Muscle layer of colon (tissue), 2 donors: ENCODE measurements at regions not wholly inside any gene's neighbourhood (a gene's known extent, or its start where the extent isn't known, plus 50 kb on each side); places are given as distances from the start of the nearest gene placed in this dataset.
A peak's percentile ranks its signal among the peaks of the same experiment; 100 is the strongest.
"Not testable (repeated sequence)": the region's sequence is repeated elsewhere in the genome, so short reads cannot be mapped to it uniquely, and the experiment has no call there.

ENCODE experiments used
- H3K27ac ChIP-seq: one replicate; pipeline ENCODE4 v1.7.0; 2013; ENCODE audit warnings: low read depth, mild to moderate bottlenecking, low read length, moderate library complexity
- H3K27me3 ChIP-seq, 2 donors: one replicate each; pipeline ENCODE4 v1.7.0; 2013; ENCODE audit warnings: low read length in 2 of 2, mild to moderate bottlenecking in 2 of 2; ENCODE audit not compliant: insufficient read depth in 2 of 2, control insufficient read depth in 1 of 2
- H3K36me3 ChIP-seq: one replicate; pipeline ENCODE4 v1.7.0; 2013; ENCODE audit warnings: mild to moderate bottlenecking, low read length; ENCODE audit not compliant: insufficient read depth
- H3K4me1 ChIP-seq: one replicate; pipeline ENCODE4 v1.7.0; 2013; ENCODE audit warnings: mild to moderate bottlenecking, low read length; ENCODE audit not compliant: insufficient read depth
- H3K4me3 ChIP-seq, 2 donors: one replicate each; pipeline ENCODE4 v1.7.0; 2013; ENCODE audit warnings: low read length in 2 of 2, low read depth in 1 of 2, mild to moderate bottlenecking in 1 of 2, moderate library complexity in 1 of 2
- H3K9ac ChIP-seq: one replicate; pipeline ENCODE4 v1.7.0; 2013; ENCODE audit warnings: low read length
- H3K9me3 ChIP-seq: one replicate; pipeline ENCODE4 v1.7.0; 2013; ENCODE audit warnings: mild to moderate bottlenecking, low read length
- donor health status: abdominal sarcoma.
- donor health status: Adenocarcinoma of cecum.

DNA sequence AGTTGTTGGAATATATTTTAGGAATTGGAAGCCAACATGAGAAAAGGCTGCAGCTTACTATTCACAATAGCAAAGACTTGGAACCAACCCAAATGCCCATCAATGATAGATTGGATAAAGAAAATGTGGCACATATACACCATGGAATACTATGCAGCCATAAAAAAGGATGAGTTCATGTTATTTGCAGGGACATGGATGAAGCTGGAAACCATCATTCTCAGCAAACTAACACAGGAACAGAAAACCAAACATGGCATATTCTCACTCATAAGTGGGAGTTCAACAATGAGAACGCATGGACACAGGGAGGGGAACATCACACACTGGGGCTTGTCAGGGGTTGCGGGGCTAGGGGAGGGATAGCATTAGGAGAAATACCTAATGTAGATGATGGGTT, 192.1 kb upstream of the ANK3 start:
- not testable (repeated sequence) for H3K4me1 ChIP-seq, H3K36me3 ChIP-seq, H3K4me3 ChIP-seq, H3K9ac ChIP-seq, H3K9me3 ChIP-seq, H3K27me3 ChIP-seq, H3K27ac ChIP-seq

DNA sequence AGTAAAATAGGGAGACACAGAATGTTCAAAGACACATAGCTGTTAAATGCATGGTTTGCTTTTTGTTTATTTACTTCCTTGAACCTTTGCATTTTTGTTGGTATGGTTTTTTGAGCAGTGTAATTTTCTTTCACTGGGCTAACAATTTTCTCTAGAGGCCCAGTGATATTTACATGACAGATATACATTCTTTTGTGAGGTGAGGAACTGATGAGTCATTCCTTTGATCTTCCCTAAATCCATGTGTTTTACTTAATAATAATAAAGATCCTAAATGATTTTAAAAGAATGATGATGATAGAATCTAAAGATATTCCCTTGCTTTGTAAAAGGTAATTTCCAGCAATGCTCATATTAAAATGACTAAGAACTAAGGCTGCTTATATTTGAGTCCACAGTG, 188.5 kb upstream of the ANK3 start:
- no peak overlapping the region for H3K4me3 ChIP-seq
- H3K36me3 ChIP-seq, result no peaks in the 10 kb centered on the region
- H3K4me1 ChIP-seq, result peaks cover 12% of the 10 kb centered on the region

DNA sequence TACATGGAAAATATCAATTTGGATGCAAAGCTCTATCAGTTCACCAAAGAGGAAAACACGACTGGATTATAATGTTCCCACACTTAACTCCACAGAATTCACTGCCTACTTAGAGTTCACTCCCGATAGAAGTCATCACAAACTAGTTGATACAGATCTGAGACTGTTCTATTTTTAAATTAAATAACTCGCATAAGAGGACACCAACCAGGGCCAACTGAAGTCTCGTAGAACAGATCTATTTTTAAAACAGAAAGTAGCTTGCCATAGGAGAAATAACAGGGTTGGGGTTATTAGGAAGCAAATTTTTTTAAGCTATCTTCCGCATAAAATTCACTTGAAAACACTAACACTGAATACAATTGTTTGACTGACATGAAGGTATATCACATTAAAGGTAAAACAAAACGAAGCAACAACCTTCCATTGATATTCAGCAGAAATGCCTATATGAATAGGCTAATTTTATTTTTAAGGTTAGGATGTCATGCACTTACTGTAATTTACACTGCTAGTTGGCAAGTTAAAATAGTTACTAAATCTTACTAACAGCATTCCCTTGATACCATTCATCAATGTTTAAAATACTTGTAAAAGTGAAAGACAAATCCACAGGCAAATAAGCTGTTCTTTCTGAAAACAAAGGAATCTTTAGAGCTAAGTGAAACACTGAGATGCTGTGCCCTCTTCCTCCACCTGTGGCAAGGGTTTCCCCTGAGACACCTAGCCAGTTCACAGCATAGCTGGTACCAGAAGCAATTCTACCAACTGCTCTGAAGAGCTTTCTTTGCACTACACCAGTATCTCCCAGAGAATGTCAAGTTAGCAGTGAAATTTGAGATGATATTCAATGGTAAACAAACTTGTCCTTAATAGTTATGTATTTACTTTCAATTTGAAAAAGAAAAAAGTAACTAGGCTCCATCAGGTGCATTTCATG, 186.7 kb upstream of the ANK3 start:
- Histone ChIP-seq H3K27me3 (no peaks in the 10 kb centered on the region), H3K9me3 (no peaks in the 10 kb centered on the region), H3K9ac (no peak overlapping the region), H3K4me1 (peaks cover 16% of the 10 kb centered on the region), H3K36me3 (no peaks in the 10 kb centered on the region), H3K27ac (no peak overlapping the region), H3K4me3 (peak overlapping the region in 1 of 2 donors; percentile 42)

More for the DNA sequence above, 188.5 kb upstream of the ANK3 start:
- no peaks in the 10 kb centered on the region for H3K27me3 ChIP-seq
- no peaks in the 10 kb centered on the region for H3K9me3 ChIP-seq
- no peak overlapping the region for H3K9ac ChIP-seq
- no peak overlapping the region for H3K27ac ChIP-seq

DNA sequence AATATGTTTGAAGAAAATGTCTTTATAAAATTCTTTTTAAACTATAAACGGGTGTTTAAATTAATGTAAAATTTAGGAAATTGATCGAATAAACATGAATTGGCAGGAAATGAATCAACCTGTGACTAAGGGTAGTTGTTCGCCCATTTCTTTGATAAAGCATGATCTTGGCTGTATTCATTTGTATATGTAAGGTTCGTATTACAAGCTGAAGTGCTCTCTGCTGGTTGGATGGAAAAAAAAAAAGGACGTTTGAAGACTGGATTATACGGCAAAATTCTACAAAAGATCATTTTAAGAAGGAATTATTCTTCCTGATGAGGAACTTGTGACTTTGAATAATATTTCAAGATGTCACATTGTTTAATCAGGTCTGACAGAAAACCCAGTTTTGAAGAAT, 185.4 kb upstream of the ANK3 start:
- H3K9me3 ChIP-seq, result no peaks in the 10 kb centered on the region
- no peak overlapping the region for H3K27ac ChIP-seq
- H3K4me3 ChIP-seq, result no peak overlapping the region
- H3K4me1 ChIP-seq, result peaks cover 16% of the 10 kb centered on the region
- H3K9ac ChIP-seq, result no peak overlapping the region
- no peaks in the 10 kb centered on the region for H3K36me3 ChIP-seq
- H3K27me3 ChIP-seq, result no peaks in the 10 kb centered on the region

DNA sequence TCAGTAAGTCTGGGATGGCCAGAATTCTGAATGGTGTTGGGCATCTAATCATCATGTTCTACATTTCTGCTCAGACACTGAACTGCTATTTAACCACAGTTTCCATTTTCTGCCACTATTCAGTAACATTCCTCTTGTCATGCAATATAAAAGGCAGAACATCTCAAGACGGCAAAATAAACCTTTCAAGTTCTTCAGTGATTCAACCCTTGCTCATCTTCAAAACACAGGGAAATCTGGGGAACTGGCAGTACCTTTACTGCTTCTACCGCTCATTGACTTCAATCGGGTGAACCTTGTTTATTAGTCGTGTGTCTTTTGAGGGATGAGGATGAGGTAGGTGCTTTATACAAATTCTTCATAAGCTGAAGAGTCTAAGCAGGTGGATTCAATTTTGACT, 184.7 kb upstream of the ANK3 start:
- peaks cover 16% of the 10 kb centered on the region for H3K4me1 ChIP-seq
- H3K9me3 ChIP-seq, result no peaks in the 10 kb centered on the region
- no peak overlapping the region for H3K27ac ChIP-seq
- H3K27me3 ChIP-seq, result no peaks in the 10 kb centered on the region
- no peaks in the 10 kb centered on the region for H3K36me3 ChIP-seq
- no peak overlapping the region for H3K9ac ChIP-seq
- no peak overlapping the region for H3K4me3 ChIP-seq

DNA sequence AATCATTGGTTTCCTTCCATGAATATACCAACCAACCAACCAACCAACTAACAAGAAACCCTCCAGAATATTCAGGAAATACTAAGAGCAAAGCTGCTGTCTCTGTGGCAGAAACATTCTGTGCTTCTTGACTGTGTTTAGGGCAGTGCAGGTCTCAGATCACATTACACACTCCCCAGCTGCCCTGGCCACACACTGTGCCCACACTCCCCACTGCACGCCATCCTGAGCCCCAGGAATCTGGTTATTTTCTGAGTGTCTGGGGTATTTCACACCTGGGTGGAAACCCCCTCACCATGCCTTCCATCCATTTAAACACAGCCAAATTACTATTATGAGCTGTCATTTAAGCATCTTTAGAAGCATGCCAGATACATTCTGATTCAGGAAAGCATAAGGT, 183.7 kb upstream of the ANK3 start:
- Histone ChIP-seq H3K27me3 (no peaks in the 10 kb centered on the region), H3K9me3 (no peaks in the 10 kb centered on the region), H3K9ac (no peak overlapping the region), H3K27ac (no peak overlapping the region), H3K4me3 (peak overlapping the region in 1 of 2 donors; percentile 58), H3K4me1 (peaks cover 16% of the 10 kb centered on the region), H3K36me3 (no peaks in the 10 kb centered on the region)

DNA sequence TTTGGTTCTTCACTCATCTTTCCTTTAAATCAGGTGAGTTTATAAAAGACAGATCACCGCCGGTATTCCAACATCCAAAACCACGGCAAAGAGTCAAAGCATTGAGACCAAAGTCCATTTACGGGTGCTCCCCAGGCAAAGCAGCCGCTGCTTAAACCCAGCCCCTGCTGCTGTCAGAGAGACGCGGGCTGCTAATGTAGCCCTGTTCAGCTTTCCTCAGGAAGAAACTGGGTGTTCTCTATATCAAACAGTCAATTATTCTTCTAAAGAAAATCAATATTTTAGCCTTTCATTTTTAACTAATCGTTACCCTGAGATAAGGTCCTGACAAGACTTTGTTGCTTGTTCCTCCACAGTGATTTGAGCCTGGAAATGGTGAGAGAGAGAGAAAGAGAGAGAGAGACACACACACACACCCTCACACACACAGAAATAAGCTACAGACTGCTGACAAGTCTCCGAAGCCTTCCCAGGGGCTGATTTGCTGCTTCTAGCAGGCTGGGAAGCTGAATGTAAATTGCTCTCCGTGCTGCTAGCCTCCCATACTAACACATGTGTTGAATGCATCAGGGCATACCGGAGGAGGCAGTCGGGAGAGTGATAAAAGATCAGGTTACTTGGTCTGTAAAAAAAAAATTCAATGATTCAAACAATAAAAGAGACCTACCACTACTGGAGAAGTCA, 183.0 kb upstream of the ANK3 start:
- H3K36me3 ChIP-seq, result no peaks in the 10 kb centered on the region
- peak overlapping the region; percentile 60 for H3K9ac ChIP-seq
- H3K4me3 ChIP-seq, result peak overlapping the region; percentile 17 to 58
- H3K27ac ChIP-seq, result no peak overlapping the region
- H3K9me3 ChIP-seq, result no peaks in the 10 kb centered on the region
- peaks cover 16% of the 10 kb centered on the region for H3K4me1 ChIP-seq
- H3K27me3 ChIP-seq, result no peaks in the 10 kb centered on the region

DNA sequence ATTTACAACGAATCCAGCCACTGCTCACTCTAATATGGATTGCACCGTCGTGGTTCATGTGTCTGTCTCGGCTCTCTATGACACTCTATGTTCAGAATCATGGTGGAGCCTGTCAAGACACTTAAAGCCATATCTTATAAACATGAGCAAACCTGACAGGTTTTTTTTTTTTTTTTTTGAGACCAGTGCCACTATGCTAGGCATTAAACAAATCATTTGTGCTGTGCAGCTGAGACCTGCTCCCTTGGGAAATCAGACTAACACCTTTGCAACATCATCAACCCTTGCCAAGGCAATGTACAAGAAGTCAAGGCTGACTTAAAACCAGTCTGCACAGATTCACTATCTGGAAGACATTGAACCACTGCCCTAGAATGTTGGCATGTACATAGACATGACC, 181.2 kb upstream of the ANK3 start:
- Histone ChIP-seq H3K27ac (no peak overlapping the region), H3K9me3 (no peaks in the 10 kb centered on the region), H3K4me1 (peaks cover 10% of the 10 kb centered on the region), H3K27me3 (no peaks in the 10 kb centered on the region), H3K9ac (no peak overlapping the region), H3K4me3 (no peak overlapping the region), H3K36me3 (no peaks in the 10 kb centered on the region)

DNA sequence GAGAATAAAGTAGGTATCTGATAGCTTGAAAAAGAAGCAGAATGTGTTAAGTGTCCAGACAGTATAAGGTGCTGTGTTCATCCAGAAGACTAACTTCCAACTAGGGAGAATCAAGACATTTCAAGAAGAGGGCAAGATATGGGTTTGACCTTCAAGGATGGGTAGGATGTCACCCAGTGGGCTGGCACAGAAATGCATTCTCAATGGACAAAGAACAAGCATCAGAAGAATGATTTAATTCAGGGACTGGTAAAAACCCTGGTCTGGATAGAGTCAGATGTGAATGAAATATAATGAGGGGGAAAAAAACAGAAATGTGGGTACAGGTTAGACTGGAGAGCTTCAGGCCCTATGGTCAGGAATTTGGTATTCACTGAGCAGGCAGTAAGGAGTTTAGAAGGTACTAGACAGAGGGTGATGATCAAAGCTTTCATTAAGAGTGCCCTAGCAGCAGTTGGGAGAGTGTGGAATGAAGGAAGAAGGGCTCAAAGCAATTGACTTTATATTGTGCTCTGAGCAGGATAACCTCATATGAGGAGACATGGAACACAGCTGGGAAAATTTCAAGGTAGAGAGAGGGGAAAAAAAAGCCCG, 180.7 kb upstream of the ANK3 start:
- Histone ChIP-seq H3K9ac (no peak overlapping the region), H3K4me3 (no peak overlapping the region), H3K9me3 (no peaks in the 10 kb centered on the region), H3K27me3 (no peaks in the 10 kb centered on the region), H3K36me3 (no peaks in the 10 kb centered on the region), H3K4me1 (peaks cover 10% of the 10 kb centered on the region), H3K27ac (no peak overlapping the region)

DNA sequence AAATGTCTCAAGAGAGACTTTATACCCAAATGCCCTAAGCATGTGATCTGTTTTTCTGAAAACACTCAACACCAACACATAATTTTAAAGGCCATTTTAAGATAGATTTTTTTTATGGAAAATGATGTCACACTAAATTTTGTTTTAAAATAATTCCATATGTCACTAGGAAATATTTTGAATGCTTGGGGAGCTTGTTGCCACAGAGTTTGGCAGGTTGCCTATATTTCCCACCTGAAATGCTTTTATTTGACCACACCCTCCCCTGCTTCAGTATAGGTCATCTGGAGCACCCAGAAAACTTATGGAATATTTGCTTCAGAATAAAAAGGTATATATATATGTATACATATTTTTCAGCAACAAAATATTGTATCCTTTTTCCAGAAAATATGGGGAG, 180.0 kb upstream of the ANK3 start:
- Histone ChIP-seq H3K27me3 (no peaks in the 10 kb centered on the region), H3K27ac (no peak overlapping the region), H3K9ac (no peak overlapping the region), H3K4me1 (peaks cover 10% of the 10 kb centered on the region), H3K4me3 (no peak overlapping the region), H3K36me3 (no peaks in the 10 kb centered on the region), H3K9me3 (no peaks in the 10 kb centered on the region)

DNA sequence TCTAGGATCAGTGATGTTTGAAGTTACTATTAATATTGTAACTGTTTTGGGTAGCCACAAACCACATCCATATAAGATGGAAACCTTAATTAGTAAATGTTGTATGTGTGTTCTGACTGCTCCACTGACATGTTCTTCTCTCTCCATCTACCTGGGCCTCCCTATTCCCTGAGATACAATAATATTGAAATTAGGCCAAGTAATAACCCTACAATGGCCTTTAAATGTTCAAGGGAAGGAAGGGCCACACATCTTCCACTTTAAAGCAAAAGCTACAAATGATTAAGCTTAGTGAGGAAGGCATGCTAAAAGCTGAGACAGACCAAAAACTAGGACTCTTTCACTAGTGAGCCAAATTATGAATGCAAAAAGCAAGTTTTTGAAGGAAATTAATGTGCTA, 176.4 kb upstream of the ANK3 start:
- no peaks in the 10 kb centered on the region for H3K9me3 ChIP-seq
- no peaks in the 10 kb centered on the region for H3K4me1 ChIP-seq
- H3K36me3 ChIP-seq, result no peaks in the 10 kb centered on the region
- H3K27me3 ChIP-seq, result no peaks in the 10 kb centered on the region
- no peak overlapping the region for H3K9ac ChIP-seq
- no peak overlapping the region for H3K4me3 ChIP-seq
- no peak overlapping the region for H3K27ac ChIP-seq
